A673 (cell line): ENCODE measurements at regions not wholly inside any gene's neighbourhood (a gene's known extent, or its start where the extent isn't known, plus 50 kb on each side); places are given as distances from the start of the nearest gene placed in this dataset.

Source experiments
- BruUV-seq: library from RNA; stranded (reverse); fragments of 400-500 nt; replicated peaks from 2 replicates; lab custom pipeline; 2021; lab: Mats Ljungman, UMichigan
- CTCF ChIA-PET: fragments of 300-600 bp; sonication (Branson Sonifier 250); formaldehyde crosslinking; loops from one replicate; lab custom pipeline; 2022; ENCODE audit warnings: antibody characterized with exemption; lab: Charles Lee
- POLR2A ChIA-PET: fragments of 300-600 bp; sonication (Branson Sonifier 250); formaldehyde crosslinking; loops from one replicate; lab custom pipeline; 2022; ENCODE audit warnings: antibody characterized with exemption; ENCODE audit not compliant: low non-redundant PET; lab: Charles Lee
- DNase-seq: peaks from one replicate; pipeline ENCODE4 v3.0.0-alpha.2; 2015; ENCODE audit warnings: low spot score
- H3K27ac ChIP-seq: fragments of 200-600 bp; sonication (generic); 2 replicates; pipeline ENCODE4 v1.5.1; 2016; ENCODE audit warnings: mixed run types, low read depth, mild to moderate bottlenecking, mixed read lengths, antibody characterized with exemption, low read length; ENCODE audit not compliant: poor library complexity, severe bottlenecking
- H3K27me3 ChIP-seq: fragments of 200-600 bp; sonication (generic); replicated peaks from 2 replicates; pipeline ENCODE4 v1.6.1; 2017; ENCODE audit warnings: mixed run types, low read depth, mild to moderate bottlenecking, mixed read lengths, antibody characterized with exemption, low read length; ENCODE audit not compliant: insufficient read depth, poor library complexity
- H3K36me3 ChIP-seq: fragments of 200-600 bp; sonication (generic); 2 replicates; pipeline ENCODE4 v1.6.1; 2016; ENCODE audit warnings: mixed run types, mild to moderate bottlenecking, mixed read lengths, antibody characterized with exemption, low read length; ENCODE audit not compliant: insufficient read depth, poor library complexity, severe bottlenecking
- H3K4me1 ChIP-seq: fragments of 200-600 bp; sonication (generic); 2 replicates; pipeline ENCODE4 v1.6.1; 2017; ENCODE audit warnings: mixed run types, mild to moderate bottlenecking, mixed read lengths, antibody characterized with exemption, low read length; ENCODE audit not compliant: insufficient read depth, poor library complexity, severe bottlenecking
- H3K4me3 ChIP-seq: fragments of 200-600 bp; sonication (generic); 2 replicates; pipeline ENCODE4 v1.5.1; 2016; ENCODE audit warnings: low read depth, mixed run types, mild to moderate bottlenecking, mixed read lengths, low read length; ENCODE audit not compliant: poor library complexity, severe bottlenecking
- H3K9me3 ChIP-seq: fragments of 200-600 bp; sonication (generic); 2 replicates; pipeline ENCODE4 v1.6.1; 2016; ENCODE audit warnings: mixed run types, low read depth, mild to moderate bottlenecking, mixed read lengths, antibody characterized with exemption, low read length; ENCODE audit not compliant: poor library complexity, severe bottlenecking
- CTCF ChIP-seq: fragments of 300-800, 200-600 bp; sonication (generic); conservative IDR thresholded peaks from 2 replicates; pipeline ENCODE4 v1.5.1; 2017; ENCODE audit warnings: low read depth, mild to moderate bottlenecking, antibody characterized with exemption, low read length, moderate library complexity, mixed read lengths
- EZH2 ChIP-seq: fragments of 200-600 bp; sonication (generic); IDR thresholded peaks from 2 replicates; pipeline ENCODE4 v1.6.1; 2017; ENCODE audit warnings: borderline replicate concordance, low read depth, mild to moderate bottlenecking, mixed read lengths, antibody characterized with exemption, low read length; ENCODE audit not compliant: poor library complexity, severe bottlenecking
- intact Hi-C: fragments of 100-400 bp; cut with micrococcal nuclease; formaldehyde crosslinking; loops from one replicate; pipeline ENCODE4 v1.10.0; 2022; ENCODE audit not compliant: unreplicated experiment

- intact Hi-C loops, result no loop called here
- H3K4me1 ChIP-seq, result no peaks in the 10 kb centered on the region
- no peak overlapping the region for H3K4me3 ChIP-seq
- ChIA-PET POLR2A (no interaction called here), CTCF (no interaction called here)
- H3K36me3 ChIP-seq, result no peaks in the 10 kb centered on the region
- H3K27me3 ChIP-seq, result no peaks in the 10 kb centered on the region
- no TSS peak for BruUV-seq
- H3K27ac ChIP-seq, result no peak overlapping the region
- H3K9me3 ChIP-seq, result peaks cover 5% of the 10 kb centered on the region
- DNase-seq, result no peak
- TF ChIP-seq EZH2 (no peak), CTCF (no peak)
Observed at GRCh38 chr1:5351366-5351765, 640.9 kb downstream of the NPHP4 start.

GRCh38 chr1:5349526-5349925, 642.7 kb downstream of the NPHP4 start:
- BruUV-seq, result no TSS peak

GRCh38 chr1:5348732-5349465, 643.3 kb downstream of the NPHP4 start:
- POLR2A ChIA-PET, result no interaction called here
- H3K27me3 ChIP-seq, result no peaks in the 10 kb centered on the region
- TF ChIP-seq EZH2 (no peak), CTCF (no peak)
- H3K4me1 ChIP-seq, result no peaks in the 10 kb centered on the region
- DNase-seq, result no peak
- BruUV-seq, result no TSS peak
- H3K27ac ChIP-seq, result no peak overlapping the region
- H3K36me3 ChIP-seq, result no peaks in the 10 kb centered on the region
- intact Hi-C loops, result no loop called here
- no peaks in the 10 kb centered on the region for H3K9me3 ChIP-seq
- H3K4me3 ChIP-seq, result no peak overlapping the region
- CTCF ChIA-PET, result no interaction called here

More at GRCh38 chr1:5349526-5349925, 642.7 kb downstream of the NPHP4 start:
- CTCF ChIA-PET, result no interaction called here
- Histone ChIP-seq H3K27me3 (no peaks in the 10 kb centered on the region), H3K36me3 (no peaks in the 10 kb centered on the region), H3K4me1 (no peaks in the 10 kb centered on the region), H3K9me3 (no peaks in the 10 kb centered on the region), H3K4me3 (no peak overlapping the region), H3K27ac (no peak overlapping the region)
- POLR2A ChIA-PET, result no interaction called here
- intact Hi-C loops, result no loop called here
- no peak for TF ChIP-seq EZH2
- no peak for TF ChIP-seq CTCF
- DNase-seq, result no peak
